Naive thymus-derived CD4-positive, alpha-beta T cell (primary cell): ENCODE measurements at regions not wholly inside any gene's neighbourhood (a gene's known extent, or its start where the extent isn't known, plus 50 kb on each side); places are given as distances from the start of the nearest gene placed in this dataset.
A peak's percentile ranks its signal among the peaks of the same experiment; 100 is the strongest.

Experiments
- ATAC-seq: fragments of 150-1000 bp; cut with Tn5 transposase; 2 replicates; pipeline ENCODE4 v1.10.0; 2021; ENCODE audit warnings: mild to moderate bottlenecking, moderate library complexity
- CTCF ChIA-PET: fragments of 350-600 bp; sonication (Branson Sonifier 250); formaldehyde crosslinking; loops from one replicate; lab custom pipeline; 2021; ENCODE audit warnings: antibody characterized with exemption; lab: Charles Lee
- POLR2A ChIA-PET: fragments of 350-600 bp; sonication (Branson Sonifier 250); formaldehyde crosslinking; loops from one replicate; lab custom pipeline; 2021; ENCODE audit warnings: antibody characterized with exemption, inconsistent platforms; lab: Charles Lee
- DNase-seq, 9 donors: peaks; one replicate each; pipeline versions ENCODE4 v3.0.0 to v3.0.0-alpha.2; 2020 to 2022; ENCODE audit warnings: mixed read lengths in 1 of 9
- H3K27ac ChIP-seq: one replicate; pipeline ENCODE4 v1.7.0; 2013; ENCODE audit warnings: mild to moderate bottlenecking, low read depth, low read length, moderate library complexity
- H3K27me3 ChIP-seq, 2 donors: one replicate each; pipeline ENCODE4 v1.7.0; 2013; ENCODE audit warnings: low read length in 2 of 2, mild to moderate bottlenecking in 2 of 2, moderate library complexity in 2 of 2; ENCODE audit not compliant: control insufficient read depth in 2 of 2, insufficient read depth in 2 of 2
- H3K36me3 ChIP-seq, 3 experiments: 1 replicate in 2 of 3; 2 replicates in 1 of 3; pipeline ENCODE4 v1.7.0; 2013; ENCODE audit warnings: low read length in 3 of 3, mild to moderate bottlenecking in 3 of 3, moderate library complexity in 1 of 3; ENCODE audit not compliant: insufficient read depth in 3 of 3, control insufficient read depth in 2 of 3
- H3K4me1 ChIP-seq, 2 donors: one replicate each; pipeline ENCODE4 v1.7.0; 2013; ENCODE audit warnings: low read length in 2 of 2, mild to moderate bottlenecking in 2 of 2, moderate library complexity in 1 of 2; ENCODE audit not compliant: control insufficient read depth in 2 of 2, insufficient read depth in 2 of 2
- H3K4me3 ChIP-seq: 2 replicates; pipeline ENCODE4 v1.7.0; 2013; ENCODE audit warnings: mild to moderate bottlenecking, low read length
- H3K9me3 ChIP-seq, 3 experiments: 1 replicate in 2 of 3; 2 replicates in 1 of 3; pipeline ENCODE4 v1.7.0; 2013; ENCODE audit warnings: low read length in 3 of 3; ENCODE audit not compliant: control insufficient read depth in 2 of 3
- H3K27ac Mint-ChIP-seq, 9 donors: one replicate each; pipeline ENCODE4 v1.8.0; 2020 to 2022; ENCODE audit warnings: mixed read lengths in 9 of 9, mild to moderate bottlenecking in 8 of 9, moderate library complexity in 5 of 9, inconsistent platforms in 2 of 9
- H3K27me3 Mint-ChIP-seq, 5 donors: one replicate each; pipeline ENCODE4 v1.8.0; 2021 to 2022; ENCODE audit warnings: mixed read lengths in 5 of 5, mild to moderate bottlenecking in 1 of 5
- H3K36me3 Mint-ChIP-seq, 5 donors: one replicate each; pipeline ENCODE4 v1.8.0; 2020 to 2022; ENCODE audit warnings: mixed read lengths in 5 of 5, mild to moderate bottlenecking in 3 of 5, inconsistent platforms in 1 of 5
- H3K4me1 Mint-ChIP-seq, 7 donors: one replicate each; pipeline ENCODE4 v1.8.0; 2020 to 2022; ENCODE audit warnings: mixed read lengths in 7 of 7, mild to moderate bottlenecking in 3 of 7, inconsistent platforms in 1 of 7
- H3K4me3 Mint-ChIP-seq, 10 donors: one replicate each; pipeline ENCODE4 v1.8.0; 2020 to 2022; ENCODE audit warnings: mild to moderate bottlenecking in 10 of 10, mixed read lengths in 10 of 10, moderate library complexity in 6 of 10, inconsistent platforms in 2 of 10
- H3K9me3 Mint-ChIP-seq, 11 donors: one replicate each; pipeline ENCODE4 v1.8.0; 2020 to 2022; ENCODE audit warnings: mixed read lengths in 11 of 11, mild to moderate bottlenecking in 4 of 11, inconsistent platforms in 1 of 11, moderate library complexity in 1 of 11
- intact Hi-C, 2 donors: fragments of 100-400 bp; cut with micrococcal nuclease; formaldehyde crosslinking; loops; one replicate each; pipeline ENCODE4 v1.15.1; 2023

- ATAC-seq: no peak
- POLR2A ChIA-PET: no interaction called here
- no peak overlapping the region for H3K27ac Mint-ChIP-seq
- intact Hi-C loops: no loop called here
- H3K36me3 Mint-ChIP-seq: no peaks in the 10 kb centered on the region
- peaks cover 0 to 3% (median 0%) of the 10 kb centered on the region in 11 donors for H3K9me3 Mint-ChIP-seq
- peaks cover 0 to 1% (median 0%) of the 10 kb centered on the region in 7 donors for H3K4me1 Mint-ChIP-seq
- H3K27me3 Mint-ChIP-seq: peaks cover 0 to 2% (median under 1%) of the 10 kb centered on the region in 5 donors
- no peaks in the 10 kb centered on the region for H3K4me1 ChIP-seq
- CTCF ChIA-PET: no interaction called here
- H3K36me3 ChIP-seq: no peaks in the 10 kb centered on the region
- no peaks in the 10 kb centered on the region for H3K27me3 ChIP-seq
- DNase-seq: no peak
- no peak overlapping the region for H3K4me3 ChIP-seq
- no peak overlapping the region for H3K4me3 Mint-ChIP-seq
- H3K27ac ChIP-seq: no peak overlapping the region
- no peaks in the 10 kb centered on the region for H3K9me3 ChIP-seq
Measured at GRCh38 chr6:18335948-18336347, 51.2 kb upstream of the RNF144B start.

- H3K36me3 ChIP-seq: no peaks in the 10 kb centered on the region
- no peaks in the 10 kb centered on the region for H3K36me3 Mint-ChIP-seq
- H3K27ac Mint-ChIP-seq: no peak overlapping the region
- H3K9me3 Mint-ChIP-seq: peaks cover 0 to 3% (median 0%) of the 10 kb centered on the region in 11 donors
- H3K4me3 Mint-ChIP-seq: no peak overlapping the region
- H3K4me1 Mint-ChIP-seq: peaks cover 0 to 4% (median 0%) of the 10 kb centered on the region in 7 donors
- no peak for DNase-seq
- H3K4me1 ChIP-seq: no peaks in the 10 kb centered on the region
- ATAC-seq: no peak
- ChIA-PET POLR2A (no interaction called here), CTCF (no interaction called here)
- no peaks in the 10 kb centered on the region for H3K9me3 ChIP-seq
- H3K27ac ChIP-seq: no peak overlapping the region
- no peaks in the 10 kb centered on the region for H3K27me3 ChIP-seq
- intact Hi-C loops: no loop called here
- peaks cover 0 to 8% (median 4%) of the 10 kb centered on the region in 5 donors for H3K27me3 Mint-ChIP-seq
- H3K4me3 ChIP-seq: no peak overlapping the region
Measured at GRCh38 chr6:18334251-18334650, 52.9 kb upstream of the RNF144B start.

GRCh38 chr6:18330548-18331081 is 56.5 kb upstream of the RNF144B start:
- intact Hi-C loops: no loop called here
- Histone ChIP-seq H3K4me1 (no peaks in the 10 kb centered on the region), H3K36me3 (no peaks in the 10 kb centered on the region), H3K4me3 (no peak overlapping the region), H3K9me3 (no peaks in the 10 kb centered on the region), H3K27ac (no peak overlapping the region), H3K27me3 (no peaks in the 10 kb centered on the region)
- DNase-seq (no peak), ATAC-seq (peak; percentile 73)
- POLR2A ChIA-PET: interaction anchor here (0.5 kb wide), 1 partner anchor 55 kb away, joined by 3 read pairs; no protein-coding TSS in a partner anchor
- Mint-ChIP-seq H3K9me3 (peaks cover 0 to 3% (median 0%) of the 10 kb centered on the region in 11 donors), H3K27ac (no peak overlapping the region), H3K4me1 (peaks cover 0 to 8% (median 0%) of the 10 kb centered on the region in 7 donors), H3K27me3 (peaks cover 0 to 8% (median 5%) of the 10 kb centered on the region in 5 donors), H3K4me3 (no peak overlapping the region), H3K36me3 (no peaks in the 10 kb centered on the region)
- CTCF ChIA-PET: interaction anchor here (1.4 kb wide), 1 partner anchor 171 kb away, joined by 3 read pairs; no protein-coding TSS in a partner anchor

GRCh38 chr6:18329776-18330175 is 57.4 kb upstream of the RNF144B start:
- Histone ChIP-seq H3K4me1 (no peaks in the 10 kb centered on the region), H3K4me3 (no peak overlapping the region), H3K9me3 (no peaks in the 10 kb centered on the region), H3K27ac (no peak overlapping the region), H3K27me3 (no peaks in the 10 kb centered on the region), H3K36me3 (no peaks in the 10 kb centered on the region)
- H3K27me3 Mint-ChIP-seq: peaks cover 0 to 11% (median 5%) of the 10 kb centered on the region in 5 donors
- no peaks in the 10 kb centered on the region for H3K36me3 Mint-ChIP-seq
- H3K4me3 Mint-ChIP-seq: no peak overlapping the region
- intact Hi-C loops: loop anchor here in 1 of 2 donors (10.0 kb wide), 1 partner anchor 885 kb away; no protein-coding TSS in a partner anchor
- no peak overlapping the region for H3K27ac Mint-ChIP-seq
- DNase-seq (no peak), ATAC-seq (no peak)
- ChIA-PET POLR2A (no interaction called here), CTCF (interaction anchor here (1.4 kb wide), 1 partner anchor 172 kb away, joined by 3 read pairs; no protein-coding TSS in a partner anchor)
- H3K4me1 Mint-ChIP-seq: peaks cover 0 to 8% (median 0%) of the 10 kb centered on the region in 7 donors
- peaks cover 0 to 3% (median 0%) of the 10 kb centered on the region in 11 donors for H3K9me3 Mint-ChIP-seq

GRCh38 chr6:18328540-18328939 is 58.6 kb upstream of the RNF144B start:
- Histone ChIP-seq H3K27me3 (no peaks in the 10 kb centered on the region), H3K4me3 (no peak overlapping the region), H3K36me3 (no peaks in the 10 kb centered on the region), H3K9me3 (no peaks in the 10 kb centered on the region), H3K4me1 (no peaks in the 10 kb centered on the region), H3K27ac (no peak overlapping the region)
- Mint-ChIP-seq H3K27ac (no peak overlapping the region), H3K36me3 (no peaks in the 10 kb centered on the region), H3K27me3 (peaks cover 0 to 11% (median 5%) of the 10 kb centered on the region in 5 donors), H3K9me3 (no peaks in the 10 kb centered on the region), H3K4me1 (peaks cover 0 to 8% (median 0%) of the 10 kb centered on the region in 7 donors), H3K4me3 (no peak overlapping the region)
- peak; percentile 44 for ATAC-seq
- POLR2A ChIA-PET: no interaction called here
- no peak for DNase-seq
- CTCF ChIA-PET: interaction anchor here (0.8 to 2.1 kb wide), 5 partner anchors 59 to 179 kb away, joined by 3 to 8 read pairs (median 5); partner anchors contain the start of gene RNF144B
- intact Hi-C loops: loop anchor here in 1 of 2 donors (10.0 kb wide), 1 partner anchor 886 kb away; no protein-coding TSS in a partner anchor

GRCh38 chr6:18328070-18328469 is 59.1 kb upstream of the RNF144B start:
- Histone ChIP-seq H3K27me3 (no peaks in the 10 kb centered on the region), H3K4me3 (no peak overlapping the region), H3K36me3 (no peaks in the 10 kb centered on the region), H3K27ac (no peak overlapping the region), H3K4me1 (no peaks in the 10 kb centered on the region), H3K9me3 (no peaks in the 10 kb centered on the region)
- POLR2A ChIA-PET: no interaction called here
- DNase-seq (no peak), ATAC-seq (no peak)
- H3K27ac Mint-ChIP-seq: no peak overlapping the region
- no peaks in the 10 kb centered on the region for H3K9me3 Mint-ChIP-seq
- no peak overlapping the region for H3K4me3 Mint-ChIP-seq
- no peaks in the 10 kb centered on the region for H3K36me3 Mint-ChIP-seq
- intact Hi-C loops: loop anchor here in 1 of 2 donors (10.0 kb wide), 1 partner anchor 887 kb away; no protein-coding TSS in a partner anchor
- CTCF ChIA-PET: interaction anchor here (0.5 to 2.1 kb wide), 7 partner anchors 17 to 180 kb away, joined by 3 to 8 read pairs (median 4); partner anchors contain the start of gene RNF144B
- peaks cover 0 to 11% (median 5%) of the 10 kb centered on the region in 5 donors for H3K27me3 Mint-ChIP-seq
- H3K4me1 Mint-ChIP-seq: peaks cover 0 to 8% (median 0%) of the 10 kb centered on the region in 7 donors
